HCT116 (cell line): ENCODE measurements at regions not wholly inside any gene's neighbourhood (a gene's known extent, or its start where the extent isn't known, plus 50 kb on each side); places are given as distances from the start of the nearest gene placed in this dataset.

Source experiments
- EZH2 ChIP-seq: fragments of 200-600 bp; sonication (generic); IDR thresholded peaks from 2 replicates; pipeline ENCODE4 v1.6.1; 2017; ENCODE audit warnings: antibody characterized with exemption, mixed run types
- EZH2phosphoT487 ChIP-seq: fragments of 200-600 bp; IDR thresholded peaks from 2 replicates; pipeline ENCODE4 v1.6.1; 2018; ENCODE audit warnings: antibody characterized with exemption, borderline replicate concordance
- FOSL1 ChIP-seq: IDR thresholded peaks from 2 replicates; pipeline ENCODE4 v1.6.1; 2012; ENCODE audit warnings: low read depth
- JUND ChIP-seq: IDR thresholded peaks from 2 replicates; pipeline ENCODE4 v1.6.1; 2012
- POLR2A ChIP-seq: IDR thresholded peaks from 2 replicates; pipeline ENCODE4 v1.7.0; 2011; ENCODE audit warnings: borderline replicate concordance; ENCODE audit not compliant: insufficient read depth, insufficient read length; ENCODE audit errors: extremely low read depth
- POLR2AphosphoS5 ChIP-seq: IDR thresholded peaks from 2 replicates; pipeline ENCODE4 v1.6.1; 2011; ENCODE audit warnings: mild to moderate bottlenecking, low read depth, low read length, moderate library complexity
- RAD21 ChIP-seq: IDR thresholded peaks from 2 replicates; pipeline ENCODE4 v1.6.1; 2012; ENCODE audit warnings: low read depth, mild to moderate bottlenecking
- SP1 ChIP-seq: IDR thresholded peaks from 2 replicates; pipeline ENCODE4 v1.6.1; 2012; ENCODE audit warnings: low read depth
- ZNF274 ChIP-seq: fragments of 200-500 bp; sonication (Bioruptor generic); IDR thresholded peaks from 2 replicates; pipeline ENCODE4 v1.6.1; 2014; ENCODE audit warnings: mild to moderate bottlenecking, low read depth, low read length, inconsistent platforms
- TF ChIP-seq, protein P1 (sequence below), 3 experiments: fragments of 200-600 bp in 1 of 3; sonication (generic) in 1 of 3; IDR thresholded peaks in 2 of 3; conservative IDR thresholded peaks in 1 of 3; 2 replicates each; pipeline ENCODE4 v1.5.1; 2012 to 2017; ENCODE audit warnings: low read depth in 2 of 3, low read length in 2 of 3, antibody characterized with exemption in 1 of 3, borderline replicate concordance in 1 of 3, control low read depth in 1 of 3, mild to moderate bottlenecking in 1 of 3, mixed read lengths in 1 of 3, mixed run types in 1 of 3, moderate library complexity in 1 of 3; ENCODE audit not compliant: insufficient read depth in 1 of 3
- TF ChIP-seq, protein P2 (sequence below): IDR thresholded peaks from 2 replicates; pipeline ENCODE4 v1.6.1; 2012
- TF ChIP-seq, protein P3 (sequence below): IDR thresholded peaks from 2 replicates; pipeline ENCODE4 v1.6.1; 2011; ENCODE audit warnings: mild to moderate bottlenecking, low read length, moderate library complexity; ENCODE audit not compliant: insufficient replicate concordance; ENCODE audit errors: extremely low read depth
- TF ChIP-seq, protein P4 (sequence below): IDR thresholded peaks from 2 replicates; pipeline ENCODE4 v1.6.1; 2012

DNA sequence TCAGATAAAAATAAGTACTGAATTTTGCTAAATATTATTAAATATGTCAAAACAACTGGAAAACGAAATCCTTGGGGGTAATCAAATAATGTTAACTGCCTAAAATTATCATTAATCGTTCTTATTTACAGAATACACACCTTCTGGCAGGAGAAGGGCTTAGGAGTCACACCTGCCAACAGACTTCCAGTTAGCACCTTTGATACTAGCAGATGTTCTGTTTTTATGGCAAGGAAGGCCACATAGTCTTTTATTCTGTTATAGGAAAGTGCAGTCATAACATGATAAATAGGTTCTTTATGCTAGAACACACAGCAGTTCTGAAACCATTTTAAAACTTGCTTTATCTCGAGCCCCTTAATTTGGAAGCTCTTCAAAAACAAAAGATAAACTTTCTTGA, 464.1 kb downstream of the UTRN start:
- TF ChIP-seq, protein P1, sequence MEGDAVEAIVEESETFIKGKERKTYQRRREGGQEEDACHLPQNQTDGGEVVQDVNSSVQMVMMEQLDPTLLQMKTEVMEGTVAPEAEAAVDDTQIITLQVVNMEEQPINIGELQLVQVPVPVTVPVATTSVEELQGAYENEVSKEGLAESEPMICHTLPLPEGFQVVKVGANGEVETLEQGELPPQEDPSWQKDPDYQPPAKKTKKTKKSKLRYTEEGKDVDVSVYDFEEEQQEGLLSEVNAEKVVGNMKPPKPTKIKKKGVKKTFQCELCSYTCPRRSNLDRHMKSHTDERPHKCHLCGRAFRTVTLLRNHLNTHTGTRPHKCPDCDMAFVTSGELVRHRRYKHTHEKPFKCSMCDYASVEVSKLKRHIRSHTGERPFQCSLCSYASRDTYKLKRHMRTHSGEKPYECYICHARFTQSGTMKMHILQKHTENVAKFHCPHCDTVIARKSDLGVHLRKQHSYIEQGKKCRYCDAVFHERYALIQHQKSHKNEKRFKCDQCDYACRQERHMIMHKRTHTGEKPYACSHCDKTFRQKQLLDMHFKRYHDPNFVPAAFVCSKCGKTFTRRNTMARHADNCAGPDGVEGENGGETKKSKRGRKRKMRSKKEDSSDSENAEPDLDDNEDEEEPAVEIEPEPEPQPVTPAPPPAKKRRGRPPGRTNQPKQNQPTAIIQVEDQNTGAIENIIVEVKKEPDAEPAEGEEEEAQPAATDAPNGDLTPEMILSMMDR (IDR thresholded peaks at IDR 0.05 in 2 of 3, conservative IDR thresholded peaks at IDR 0.05 in 1 of 3; ENCODE audit: borderline replicate concordance in 1 of 3, insufficient read depth in 1 of 3, low read depth in 2 of 3, low read length in 2 of 3), result no peak
- TF ChIP-seq POLR2A (no peak), POLR2AphosphoS5 (no peak), RAD21 (no peak), EZH2 (no peak), JUND (no peak), SP1 (no peak), ZNF274 (no peak), EZH2phosphoT487 (no peak), FOSL1 (no peak)
- TF ChIP-seq, protein P2, sequence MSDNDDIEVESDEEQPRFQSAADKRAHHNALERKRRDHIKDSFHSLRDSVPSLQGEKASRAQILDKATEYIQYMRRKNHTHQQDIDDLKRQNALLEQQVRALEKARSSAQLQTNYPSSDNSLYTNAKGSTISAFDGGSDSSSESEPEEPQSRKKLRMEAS, result no peak
- TF ChIP-seq, protein P3, sequence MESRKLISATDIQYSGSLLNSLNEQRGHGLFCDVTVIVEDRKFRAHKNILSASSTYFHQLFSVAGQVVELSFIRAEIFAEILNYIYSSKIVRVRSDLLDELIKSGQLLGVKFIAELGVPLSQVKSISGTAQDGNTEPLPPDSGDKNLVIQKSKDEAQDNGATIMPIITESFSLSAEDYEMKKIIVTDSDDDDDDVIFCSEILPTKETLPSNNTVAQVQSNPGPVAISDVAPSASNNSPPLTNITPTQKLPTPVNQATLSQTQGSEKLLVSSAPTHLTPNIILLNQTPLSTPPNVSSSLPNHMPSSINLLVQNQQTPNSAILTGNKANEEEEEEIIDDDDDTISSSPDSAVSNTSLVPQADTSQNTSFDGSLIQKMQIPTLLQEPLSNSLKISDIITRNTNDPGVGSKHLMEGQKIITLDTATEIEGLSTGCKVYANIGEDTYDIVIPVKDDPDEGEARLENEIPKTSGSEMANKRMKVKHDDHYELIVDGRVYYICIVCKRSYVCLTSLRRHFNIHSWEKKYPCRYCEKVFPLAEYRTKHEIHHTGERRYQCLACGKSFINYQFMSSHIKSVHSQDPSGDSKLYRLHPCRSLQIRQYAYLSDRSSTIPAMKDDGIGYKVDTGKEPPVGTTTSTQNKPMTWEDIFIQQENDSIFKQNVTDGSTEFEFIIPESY, result no peak
- TF ChIP-seq, protein P4, sequence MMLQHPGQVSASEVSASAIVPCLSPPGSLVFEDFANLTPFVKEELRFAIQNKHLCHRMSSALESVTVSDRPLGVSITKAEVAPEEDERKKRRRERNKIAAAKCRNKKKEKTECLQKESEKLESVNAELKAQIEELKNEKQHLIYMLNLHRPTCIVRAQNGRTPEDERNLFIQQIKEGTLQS, result no peak
